GM23338 (cell line): ENCODE measurements at regions not wholly inside any gene's neighbourhood (a gene's known extent, or its start where the extent isn't known, plus 50 kb on each side); places are given as distances from the start of the nearest gene placed in this dataset.
"Not testable (repeated sequence)": the region's sequence is repeated elsewhere in the genome, so short reads cannot be mapped to it uniquely, and the experiment has no call there.

Source experiments
- ATAC-seq: fragments of 200-7000 bp; cut with Tn5 transposase; 3 replicates; pipeline ENCODE4 v1.9.1; 2020
- DNase-seq: peaks from one replicate; pipeline ENCODE4 v3.0.0-alpha.2; 2015; ENCODE audit warnings: low spot score
- H2AFZ ChIP-seq: fragments of 200-600 bp; sonication (generic); 2 replicates; pipeline ENCODE4 v1.8.0; 2016; ENCODE audit warnings: antibody characterized with exemption, mild to moderate bottlenecking, moderate library complexity
- H3F3A ChIP-seq: fragments of 200-600 bp; sonication (generic); replicated peaks from 2 replicates; pipeline ENCODE4 v1.8.0; 2017; ENCODE audit warnings: antibody characterized with exemption, mixed run types, low read depth
- H3K27ac ChIP-seq: fragments of 200-600 bp; sonication (generic); 2 replicates; pipeline ENCODE4 v1.6.1; 2016; ENCODE audit warnings: low read depth
- H3K27me3 ChIP-seq: fragments of 200-600 bp; sonication (generic); 2 replicates; pipeline ENCODE4 v1.8.0; 2016; ENCODE audit warnings: mild to moderate bottlenecking, mixed run types, moderate library complexity; ENCODE audit not compliant: insufficient read depth
- H3K36me3 ChIP-seq: fragments of 200-600 bp; sonication (generic); 2 replicates; pipeline ENCODE4 v1.8.0; 2016; ENCODE audit warnings: mild to moderate bottlenecking; ENCODE audit not compliant: insufficient read depth
- H3K4me1 ChIP-seq: fragments of 200-600 bp; sonication (generic); 2 replicates; pipeline ENCODE4 v1.8.0; 2016; ENCODE audit warnings: mild to moderate bottlenecking, moderate library complexity; ENCODE audit not compliant: insufficient read depth
- H3K4me2 ChIP-seq: fragments of 200-600 bp; sonication (generic); 2 replicates; pipeline ENCODE4 v1.7.1; 2017; ENCODE audit warnings: mixed run types
- H3K4me3 ChIP-seq: fragments of 200-600 bp; sonication (generic); 2 replicates; pipeline ENCODE4 v1.6.1; 2016; ENCODE audit warnings: mixed run types
- H3K79me2 ChIP-seq: fragments of 200-600 bp; sonication (generic); replicated peaks from 2 replicates; pipeline ENCODE4 v1.8.0; 2017; ENCODE audit warnings: mild to moderate bottlenecking; ENCODE audit not compliant: insufficient read depth
- H3K9me2 ChIP-seq: fragments of 200-600 bp; sonication (generic); 2 replicates; pipeline ENCODE4 v1.8.0; 2017; ENCODE audit not compliant: insufficient read depth
- H4K20me1 ChIP-seq: fragments of 200-600 bp; sonication (generic); replicated peaks from 2 replicates; pipeline ENCODE4 v1.8.0; 2017; ENCODE audit warnings: mild to moderate bottlenecking; ENCODE audit not compliant: insufficient read depth
- H3K27ac Mint-ChIP-seq: 2 replicates; pipeline ENCODE4 v1.8.0; 2020; ENCODE audit warnings: inconsistent platforms, mild to moderate bottlenecking, moderate library complexity, mixed read lengths
- H3K27me3 Mint-ChIP-seq: 3 replicates; pipeline ENCODE4 v1.8.0; 2022; ENCODE audit warnings: low read depth, mild to moderate bottlenecking, moderate library complexity, mixed read lengths, inconsistent platforms; ENCODE audit not compliant: insufficient read depth, poor library complexity
- H3K36me3 Mint-ChIP-seq: 3 replicates; pipeline ENCODE4 v1.8.0; 2021; ENCODE audit warnings: low read depth, mild to moderate bottlenecking, inconsistent platforms, moderate library complexity, mixed read lengths
- H3K4me1 Mint-ChIP-seq: 3 replicates; pipeline ENCODE4 v1.8.0; 2020; ENCODE audit warnings: mild to moderate bottlenecking, inconsistent platforms, mixed read lengths
- H3K4me3 Mint-ChIP-seq: 3 replicates; pipeline ENCODE4 v1.8.0; 2021; ENCODE audit warnings: moderate library complexity, mild to moderate bottlenecking, inconsistent platforms, mixed read lengths
- H3K9me3 Mint-ChIP-seq: 3 replicates; pipeline ENCODE4 v1.8.0; 2020; ENCODE audit warnings: moderate library complexity, mild to moderate bottlenecking, inconsistent platforms, mixed read lengths
- JUNB ChIP-seq: IDR thresholded peaks from one replicate; pipeline ENCODE4 v1.6.1; 2016; ENCODE audit warnings: antibody characterized with exemption; ENCODE audit not compliant: unreplicated experiment
- TF ChIP-seq, protein P1 (sequence below): IDR thresholded peaks from one replicate; pipeline ENCODE4 v1.6.1; 2018; ENCODE audit warnings: antibody characterized with exemption; ENCODE audit not compliant: unreplicated experiment

DNA sequence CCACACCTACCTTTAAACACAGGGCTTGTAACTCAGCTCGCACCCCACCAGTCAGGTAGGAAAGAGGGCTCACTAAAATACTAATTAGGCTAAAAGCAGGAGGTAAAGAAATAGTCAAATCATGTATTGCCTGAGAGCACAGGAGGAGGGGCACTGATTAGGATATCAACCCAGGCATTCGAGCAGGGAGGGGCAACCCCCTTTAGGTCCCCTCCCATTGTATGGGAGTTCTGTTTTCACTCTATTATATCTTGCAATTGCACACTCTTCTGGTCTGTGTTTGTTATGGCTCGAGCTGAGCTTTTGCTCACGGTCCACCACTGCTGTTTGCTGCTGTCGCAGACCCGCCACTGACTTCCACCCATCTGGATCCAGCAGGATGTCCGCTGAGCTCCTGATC, 657.2 kb downstream of the PRIM2 start (continued):
- TF ChIP-seq, protein P1, sequence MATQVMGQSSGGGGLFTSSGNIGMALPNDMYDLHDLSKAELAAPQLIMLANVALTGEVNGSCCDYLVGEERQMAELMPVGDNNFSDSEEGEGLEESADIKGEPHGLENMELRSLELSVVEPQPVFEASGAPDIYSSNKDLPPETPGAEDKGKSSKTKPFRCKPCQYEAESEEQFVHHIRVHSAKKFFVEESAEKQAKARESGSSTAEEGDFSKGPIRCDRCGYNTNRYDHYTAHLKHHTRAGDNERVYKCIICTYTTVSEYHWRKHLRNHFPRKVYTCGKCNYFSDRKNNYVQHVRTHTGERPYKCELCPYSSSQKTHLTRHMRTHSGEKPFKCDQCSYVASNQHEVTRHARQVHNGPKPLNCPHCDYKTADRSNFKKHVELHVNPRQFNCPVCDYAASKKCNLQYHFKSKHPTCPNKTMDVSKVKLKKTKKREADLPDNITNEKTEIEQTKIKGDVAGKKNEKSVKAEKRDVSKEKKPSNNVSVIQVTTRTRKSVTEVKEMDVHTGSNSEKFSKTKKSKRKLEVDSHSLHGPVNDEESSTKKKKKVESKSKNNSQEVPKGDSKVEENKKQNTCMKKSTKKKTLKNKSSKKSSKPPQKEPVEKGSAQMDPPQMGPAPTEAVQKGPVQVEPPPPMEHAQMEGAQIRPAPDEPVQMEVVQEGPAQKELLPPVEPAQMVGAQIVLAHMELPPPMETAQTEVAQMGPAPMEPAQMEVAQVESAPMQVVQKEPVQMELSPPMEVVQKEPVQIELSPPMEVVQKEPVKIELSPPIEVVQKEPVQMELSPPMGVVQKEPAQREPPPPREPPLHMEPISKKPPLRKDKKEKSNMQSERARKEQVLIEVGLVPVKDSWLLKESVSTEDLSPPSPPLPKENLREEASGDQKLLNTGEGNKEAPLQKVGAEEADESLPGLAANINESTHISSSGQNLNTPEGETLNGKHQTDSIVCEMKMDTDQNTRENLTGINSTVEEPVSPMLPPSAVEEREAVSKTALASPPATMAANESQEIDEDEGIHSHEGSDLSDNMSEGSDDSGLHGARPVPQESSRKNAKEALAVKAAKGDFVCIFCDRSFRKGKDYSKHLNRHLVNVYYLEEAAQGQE = no peak
- TF ChIP-seq JUNB = no peak

DNA sequence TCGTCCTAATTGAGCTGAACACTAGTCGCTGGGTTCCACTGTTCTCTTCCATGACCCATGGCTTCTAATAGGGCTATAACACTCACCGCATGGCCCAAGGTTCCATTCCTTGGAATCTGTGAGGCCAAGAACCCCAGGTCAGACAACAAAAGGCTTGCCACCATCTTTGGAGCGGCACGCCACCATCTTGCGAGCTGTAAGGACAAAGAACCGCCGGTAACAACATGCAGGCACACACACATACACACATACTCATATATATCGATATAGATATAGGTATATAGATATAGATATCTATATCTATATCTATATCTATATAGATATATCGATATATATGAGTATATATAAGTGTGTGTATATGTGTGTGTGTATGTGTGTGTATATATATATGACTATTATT, 657.7 kb downstream of the PRIM2 start:
- H3K36me3 Mint-ChIP-seq = peaks cover 10% of the 10 kb centered on the region
- not testable (repeated sequence) for DNase-seq

DNA sequence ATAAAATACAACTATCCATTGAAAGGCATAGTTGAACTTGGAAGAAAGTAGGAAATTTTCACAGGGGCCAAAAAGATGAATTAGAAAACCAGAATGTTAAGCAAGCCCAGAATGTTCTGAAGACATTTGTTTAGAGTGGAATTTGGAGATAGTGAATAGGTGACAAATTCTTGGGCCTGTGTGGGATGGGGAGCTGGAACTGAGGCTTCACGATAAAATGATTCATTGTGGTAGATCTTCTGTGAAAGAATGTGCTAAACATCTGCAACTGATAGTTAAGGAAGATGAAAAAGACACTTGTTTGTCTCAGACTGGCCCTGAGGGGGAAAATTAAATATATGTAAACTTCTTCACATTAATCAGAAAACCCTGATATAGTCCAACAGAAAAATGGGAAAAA, 658.9 kb downstream of the PRIM2 start:
- Mint-ChIP-seq H3K9me3 (peaks cover 70% of the 10 kb centered on the region), H3K36me3 (peaks cover 10% of the 10 kb centered on the region)
- H3K9me2 ChIP-seq, DNase-seq, H3K27me3 ChIP-seq, H3K79me2 ChIP-seq, H3K4me2 ChIP-seq, ATAC-seq, H3K4me1 ChIP-seq, H3K4me1 Mint-ChIP-seq, H4K20me1 ChIP-seq, H3K4me3 ChIP-seq, H3K27me3 Mint-ChIP-seq, H3K36me3 ChIP-seq, H3K4me3 Mint-ChIP-seq, H3K27ac ChIP-seq, H3K27ac Mint-ChIP-seq, H2AFZ ChIP-seq, H3F3A ChIP-seq: not testable (repeated sequence)

More for the DNA sequence above, 657.7 kb downstream of the PRIM2 start:
- H3K27ac ChIP-seq, H3K27me3 ChIP-seq, H3K4me2 ChIP-seq, ATAC-seq, H2AFZ ChIP-seq, H3K9me2 ChIP-seq, H3K4me3 Mint-ChIP-seq, H3K27me3 Mint-ChIP-seq, H3K79me2 ChIP-seq, H3K4me1 ChIP-seq, H3F3A ChIP-seq, H4K20me1 ChIP-seq, H3K27ac Mint-ChIP-seq, H3K4me1 Mint-ChIP-seq, H3K36me3 ChIP-seq, H3K4me3 ChIP-seq: not testable (repeated sequence)
- peaks cover 70% of the 10 kb centered on the region for H3K9me3 Mint-ChIP-seq

DNA sequence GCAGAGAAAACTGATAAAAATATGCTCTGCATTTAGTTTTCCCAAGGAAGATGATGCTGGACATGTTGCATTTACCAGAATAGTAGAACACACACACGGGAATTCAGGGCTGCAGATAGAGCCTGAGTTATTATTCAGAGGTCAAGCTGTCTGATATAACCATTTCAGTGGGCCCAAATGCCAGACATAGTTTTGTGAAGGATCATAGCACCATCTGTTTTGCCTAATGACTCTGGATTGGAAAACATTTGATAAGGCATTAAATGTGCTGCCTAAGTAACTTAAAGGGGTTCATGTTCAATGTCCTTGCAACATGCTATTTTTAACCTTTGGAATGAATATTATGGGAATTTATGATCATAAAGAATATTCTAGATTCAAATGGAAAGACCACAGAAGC, 666.2 kb downstream of the PRIM2 start:
- H3K4me3 Mint-ChIP-seq, H3K4me1 ChIP-seq, H3K4me1 Mint-ChIP-seq, H3K27ac Mint-ChIP-seq, H3K36me3 Mint-ChIP-seq, DNase-seq, ATAC-seq, H3K27ac ChIP-seq, H3K4me3 ChIP-seq, H3K4me2 ChIP-seq, H2AFZ ChIP-seq, H3K9me2 ChIP-seq, H3K36me3 ChIP-seq, H3F3A ChIP-seq, H4K20me1 ChIP-seq, H3K79me2 ChIP-seq, H3K27me3 ChIP-seq, H3K27me3 Mint-ChIP-seq: not testable (repeated sequence)
- peaks cover 77% of the 10 kb centered on the region for H3K9me3 Mint-ChIP-seq

DNA sequence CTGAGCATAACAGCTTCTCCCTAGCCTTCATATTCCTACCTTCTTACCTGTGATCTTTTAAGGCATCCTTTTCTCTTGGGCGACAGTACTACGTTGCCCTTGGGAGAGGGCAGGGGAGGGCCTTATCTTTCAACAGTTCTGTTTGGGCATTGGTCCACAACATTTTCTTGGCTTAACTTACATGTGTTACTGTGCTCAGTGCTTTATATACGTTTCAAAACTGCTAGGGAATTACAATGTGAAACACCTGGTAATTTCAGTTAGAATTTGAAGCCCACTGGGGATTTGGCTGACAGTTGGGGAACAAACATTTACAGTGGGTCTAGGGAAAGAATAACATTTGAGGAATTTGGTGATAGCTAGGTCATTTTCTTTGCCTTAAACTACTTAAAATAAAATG, 667.1 kb downstream of the PRIM2 start:
- not testable (repeated sequence) for ATAC-seq, H3K4me3 ChIP-seq, H3K27me3 Mint-ChIP-seq, H4K20me1 ChIP-seq, H3F3A ChIP-seq, DNase-seq, H3K4me1 Mint-ChIP-seq, H3K27ac Mint-ChIP-seq, H3K36me3 ChIP-seq, H3K27me3 ChIP-seq, H3K4me1 ChIP-seq, H3K36me3 Mint-ChIP-seq, H2AFZ ChIP-seq, H3K9me2 ChIP-seq, H3K4me3 Mint-ChIP-seq, H3K27ac ChIP-seq, H3K4me2 ChIP-seq, H3K79me2 ChIP-seq
- peaks cover 83% of the 10 kb centered on the region for H3K9me3 Mint-ChIP-seq

DNA sequence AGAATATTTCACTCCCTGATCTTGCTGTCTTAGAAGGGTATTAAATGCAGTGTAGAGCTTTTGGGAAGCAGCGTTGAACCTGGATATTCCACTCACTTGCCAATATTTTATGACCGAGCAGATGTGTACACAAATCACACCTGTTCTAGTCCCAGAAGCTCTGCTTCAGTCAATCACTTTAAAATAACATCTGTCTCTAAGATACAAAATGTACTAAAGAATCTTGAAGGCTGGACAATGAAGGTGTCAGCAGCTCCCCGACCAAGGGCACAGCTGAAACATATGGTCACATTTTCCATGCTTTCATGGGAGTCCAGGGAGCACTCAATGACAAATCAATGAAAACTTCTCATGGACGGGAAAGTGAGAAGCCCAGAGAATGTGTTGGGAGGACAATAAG, 668.3 kb downstream of the PRIM2 start:
- not testable (repeated sequence) for H3K27me3 ChIP-seq, H3K4me1 Mint-ChIP-seq, H3K27ac Mint-ChIP-seq, H3K36me3 ChIP-seq, H3K4me1 ChIP-seq, H4K20me1 ChIP-seq, ATAC-seq, H2AFZ ChIP-seq, H3F3A ChIP-seq, H3K4me3 ChIP-seq, H3K79me2 ChIP-seq, H3K4me2 ChIP-seq, DNase-seq, H3K27ac ChIP-seq, H3K27me3 Mint-ChIP-seq, H3K4me3 Mint-ChIP-seq, H3K9me2 ChIP-seq, H3K36me3 Mint-ChIP-seq
- peaks cover 81% of the 10 kb centered on the region for H3K9me3 Mint-ChIP-seq
